AG09319 (cell line): ENCODE measurements at regions not wholly inside any gene's neighbourhood (a gene's known extent, or its start where the extent isn't known, plus 50 kb on each side); places are given as distances from the start of the nearest gene placed in this dataset.

Experiments
- DNase-seq: peaks from one replicate; pipeline ENCODE4 v3.0.0-alpha.2; 2010; ENCODE audit warnings: low read depth; ENCODE audit errors: extremely low read depth
- CTCF ChIP-seq: IDR thresholded peaks from 2 replicates; pipeline ENCODE4 v1.5.1; 2011; ENCODE audit warnings: low read depth, mild to moderate bottlenecking, inconsistent platforms, low read length, moderate library complexity

DNA sequence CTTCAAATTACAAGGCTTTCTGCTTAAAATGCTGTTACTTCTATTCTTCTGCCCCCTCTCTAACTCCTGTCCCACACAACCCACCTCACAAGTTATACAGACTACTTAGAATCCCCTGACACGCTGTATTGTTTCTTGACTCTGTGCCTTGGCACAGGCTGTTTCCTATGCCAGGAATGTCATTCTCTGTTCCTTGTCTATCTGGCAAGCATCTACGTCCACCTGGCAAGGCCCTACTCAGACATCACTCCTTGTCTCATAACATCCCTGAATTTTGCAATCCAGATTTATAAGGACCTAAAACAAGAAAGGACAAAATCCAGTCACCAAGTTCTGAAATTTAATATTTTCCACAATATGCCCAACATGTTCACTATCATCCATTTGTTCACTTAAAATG, 182.0 kb upstream of the CHRM3 start:
- DNase-seq, result no peak
- TF ChIP-seq CTCF, result no peak

GRCh38 chr1:239197871-239198270, 188.5 kb upstream of the CHRM3 start:
- TF ChIP-seq CTCF, result no peak
- DNase-seq, result no peak

- no peak for DNase-seq
These were observed 196.3 kb upstream of the CHRM3 start for GRCh38 chr1:239189998-239190512.

GRCh38 chr1:239186487-239186886, 199.9 kb upstream of the CHRM3 start:
- no peak for DNase-seq
- no peak for TF ChIP-seq CTCF

More at GRCh38 chr1:239189998-239190512, 196.3 kb upstream of the CHRM3 start:
- TF ChIP-seq CTCF, result no peak

GRCh38 chr1:239185245-239185619, 201.1 kb upstream of the CHRM3 start:
- no peak for TF ChIP-seq CTCF
- DNase-seq, result no peak

DNA sequence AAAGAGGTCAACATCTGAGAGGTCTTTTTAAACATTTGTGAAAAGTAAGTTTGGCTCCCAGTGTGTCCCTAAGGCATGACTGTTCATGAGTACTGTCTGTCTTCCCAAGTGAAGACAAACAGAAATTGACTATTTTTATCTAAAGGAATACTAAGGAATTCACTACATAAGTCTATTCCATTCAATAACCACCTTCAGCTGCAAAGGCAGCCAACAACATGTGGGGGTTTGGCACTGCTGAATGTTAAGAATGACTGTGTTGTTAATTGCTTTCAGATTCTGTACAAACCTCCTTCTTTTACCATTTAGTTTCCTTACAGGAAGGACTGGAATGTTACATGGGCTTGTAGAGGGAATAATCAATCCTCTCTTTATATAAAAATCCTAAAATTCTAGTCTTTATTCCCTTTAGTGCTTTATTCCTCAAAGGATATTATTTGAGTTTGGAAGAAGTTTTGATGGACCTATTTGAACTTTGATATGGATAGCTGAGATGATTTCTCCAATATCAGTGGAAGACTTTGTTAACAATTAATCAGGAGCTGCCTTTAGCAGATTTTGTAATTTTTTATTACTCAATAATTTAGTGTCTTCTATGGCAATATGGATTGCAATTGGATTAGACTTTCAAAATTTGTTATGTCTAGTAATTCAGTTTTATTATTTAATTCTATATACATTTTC, 201.7 kb upstream of the CHRM3 start:
- no peak for TF ChIP-seq CTCF
- no peak for DNase-seq

DNA sequence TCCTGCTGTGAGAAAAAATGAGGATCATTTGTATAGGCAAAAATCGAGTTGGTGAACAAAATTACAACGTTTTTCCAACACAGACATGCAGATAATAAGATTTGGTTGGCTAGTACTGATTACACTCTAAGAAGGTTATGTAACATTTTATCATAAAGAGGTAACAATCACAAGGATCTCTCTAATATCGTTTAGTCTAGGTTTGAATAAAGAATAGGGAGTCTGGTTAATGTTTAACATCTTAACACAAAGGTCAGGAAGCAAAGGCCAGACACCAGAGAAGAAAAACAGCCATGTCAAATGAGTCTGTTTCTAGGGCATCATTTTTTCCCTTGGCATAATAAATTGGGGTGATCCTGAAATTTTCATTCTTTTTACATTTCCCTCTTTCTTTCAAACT, 207.4 kb upstream of the CHRM3 start:
- no peak for DNase-seq
- TF ChIP-seq CTCF, result no peak
